SH-SY5Y (cell line): ENCODE measurements at regions not wholly inside any gene's neighbourhood (a gene's known extent, or its start where the extent isn't known, plus 50 kb on each side); places are given as distances from the start of the nearest gene placed in this dataset.

Source experiments
- GATA2 ChIP-seq: IDR thresholded peaks from 2 replicates; pipeline ENCODE4 v1.6.1; 2011; ENCODE audit warnings: mild to moderate bottlenecking, low read depth, low read length
- GATA3 ChIP-seq: IDR thresholded peaks from 2 replicates; pipeline ENCODE4 v1.6.1; 2011; ENCODE audit warnings: low read depth, mild to moderate bottlenecking, low read length, moderate library complexity

DNA sequence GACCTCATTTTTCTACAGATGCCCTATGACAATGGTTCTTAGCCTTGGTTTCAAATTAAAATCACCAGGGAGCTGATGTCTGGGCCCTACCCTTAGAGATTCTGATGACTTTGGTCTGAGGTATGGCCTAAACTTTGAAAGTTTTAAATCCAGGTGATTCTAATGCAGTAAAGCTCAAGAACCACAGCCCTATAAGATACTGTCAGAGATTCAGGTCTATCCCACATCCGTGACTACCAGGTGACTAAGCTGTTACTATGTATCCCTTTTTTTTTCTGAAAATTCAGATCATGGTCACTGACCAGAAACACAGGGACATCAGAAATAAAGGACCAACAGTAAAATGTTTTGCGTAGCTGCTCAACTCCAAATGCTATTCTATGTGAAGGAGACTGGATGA lies 148.8 kb upstream of the BMP4 start:
- TF ChIP-seq GATA2 (no peak), GATA3 (no peak)
